ENCODE measurements at regions not wholly inside any gene's neighbourhood (a gene's known extent, or its start where the extent isn't known, plus 50 kb on each side); places are given as distances from the start of the nearest gene placed in this dataset.
"Not testable (repeated sequence)": the region's sequence is repeated elsewhere in the genome, so short reads cannot be mapped to it uniquely, and the experiment has no call there.

DNA sequence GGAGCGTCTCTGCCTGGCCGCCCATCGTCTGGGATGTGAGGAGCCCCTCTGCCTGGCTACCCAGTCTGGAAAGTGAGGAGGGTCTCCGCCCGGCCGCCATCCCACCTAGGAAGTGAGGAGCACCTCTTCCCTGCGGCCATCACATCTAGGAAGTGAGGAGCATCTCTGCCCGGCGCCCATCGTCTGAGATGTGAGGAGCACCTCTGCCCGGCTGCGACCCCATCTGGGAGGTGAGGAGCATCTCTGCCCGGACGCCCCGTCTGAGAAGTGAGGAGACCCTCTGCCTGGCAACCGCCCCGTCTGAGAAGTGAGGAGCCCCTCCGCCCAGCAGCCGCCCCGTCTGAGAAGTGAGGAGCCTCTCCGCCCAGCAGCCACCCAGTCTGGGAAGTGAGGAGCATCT, 84.5 kb downstream of the IDS start:
- DNase-seq (ENCODE audit: low read depth): not testable (repeated sequence)

DNA sequence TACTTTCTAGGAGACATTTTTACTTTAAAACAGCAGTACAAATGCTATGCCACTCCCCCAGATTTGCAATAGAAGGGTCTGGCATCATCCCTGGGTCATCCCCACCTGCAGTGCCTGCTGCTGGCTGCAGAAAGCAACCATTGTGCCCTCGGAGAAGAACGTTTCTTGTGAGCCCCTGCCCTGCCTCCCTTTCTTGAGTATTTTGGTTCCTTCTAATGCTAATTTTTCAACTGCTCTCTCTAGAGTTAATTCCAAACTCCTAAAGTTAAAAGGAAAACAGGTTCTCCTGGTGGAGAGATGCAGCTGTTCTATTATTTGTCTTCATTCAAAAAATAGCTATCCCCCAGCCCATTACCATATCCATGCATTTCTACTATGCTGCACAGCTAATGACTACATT, 107.1 kb downstream of the IDS start:
- no peak for DNase-seq (ENCODE audit: low read depth)

DNA sequence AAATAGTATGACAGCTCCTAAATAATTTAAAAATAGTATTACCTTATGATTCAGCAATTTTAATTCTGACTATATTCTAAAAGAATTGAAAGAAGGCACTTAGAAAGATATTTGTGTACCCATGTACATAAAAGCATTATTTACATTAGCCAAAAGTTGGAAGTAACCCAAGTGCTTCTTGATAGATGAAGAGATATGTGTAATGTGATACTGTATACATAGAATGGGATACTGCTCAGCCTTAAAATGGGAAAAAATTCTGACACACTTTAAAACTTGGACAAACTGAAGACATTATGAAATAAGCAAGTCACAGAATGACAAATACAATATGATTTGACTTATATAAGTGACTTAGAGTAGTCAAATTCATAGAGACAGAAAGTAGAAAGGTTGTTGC, 112.2 kb downstream of the IDS start:
- no peak for DNase-seq (ENCODE audit: low read depth)

DNA sequence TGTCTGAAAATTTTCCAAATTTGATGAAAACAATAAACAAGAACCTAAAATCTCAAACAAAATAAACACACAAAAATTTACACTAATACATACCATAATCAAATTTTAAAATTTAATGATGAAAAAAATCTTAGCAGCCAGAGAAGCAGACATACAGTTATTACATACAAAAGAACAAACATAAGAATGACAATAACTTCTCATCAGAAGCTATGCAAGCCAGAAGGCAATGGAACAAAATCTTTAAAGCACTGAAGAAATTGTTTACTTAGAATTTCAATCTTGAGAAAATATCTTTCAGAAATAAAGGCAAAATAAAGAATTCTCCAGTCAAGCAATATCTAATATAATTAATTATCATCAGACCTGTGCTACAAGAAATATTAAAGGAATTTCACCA, 121.3 kb downstream of the IDS start:
- no peak for DNase-seq (ENCODE audit: low read depth)

DNA sequence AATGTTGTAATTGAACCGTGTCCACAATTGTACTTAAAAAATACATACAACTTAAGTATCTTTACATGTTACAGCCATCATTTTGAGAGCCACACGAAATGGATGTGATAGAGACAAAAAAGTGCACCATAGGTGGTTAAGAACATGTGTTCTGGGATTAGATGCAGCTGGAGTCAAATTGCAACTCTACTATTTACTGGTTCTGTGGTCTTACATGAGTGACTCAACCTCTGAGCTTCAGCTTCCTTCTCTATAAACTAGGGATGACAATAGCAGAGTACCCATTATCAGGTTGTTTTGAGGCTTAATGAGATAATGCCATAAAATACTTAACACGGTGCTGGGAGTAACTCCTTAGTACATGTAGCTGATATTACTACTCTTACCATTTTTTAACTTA, 130.4 kb downstream of the IDS start:
- DNase-seq (ENCODE audit: low read depth): no peak

DNA sequence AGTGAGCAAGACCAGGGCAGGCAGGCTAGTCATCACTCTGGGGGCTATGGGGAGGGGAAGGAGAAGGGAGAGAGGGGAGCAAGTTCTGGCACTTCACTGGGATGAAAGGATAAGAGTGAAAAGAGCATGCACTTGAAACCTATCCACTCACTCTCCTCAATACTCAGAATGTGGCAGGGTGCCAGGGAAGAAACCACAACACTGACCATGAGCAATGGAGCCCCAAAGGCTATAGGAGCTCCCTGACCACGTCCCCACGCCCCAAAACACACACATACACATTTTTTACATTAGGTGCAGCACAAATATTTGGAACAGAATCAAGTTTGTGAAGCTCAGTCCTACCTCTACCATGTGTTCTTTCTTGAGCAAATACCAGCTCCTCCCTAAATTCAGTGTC, 132.2 kb downstream of the IDS start:
- DNase-seq (ENCODE audit: low read depth): peak; percentile 1

DNA sequence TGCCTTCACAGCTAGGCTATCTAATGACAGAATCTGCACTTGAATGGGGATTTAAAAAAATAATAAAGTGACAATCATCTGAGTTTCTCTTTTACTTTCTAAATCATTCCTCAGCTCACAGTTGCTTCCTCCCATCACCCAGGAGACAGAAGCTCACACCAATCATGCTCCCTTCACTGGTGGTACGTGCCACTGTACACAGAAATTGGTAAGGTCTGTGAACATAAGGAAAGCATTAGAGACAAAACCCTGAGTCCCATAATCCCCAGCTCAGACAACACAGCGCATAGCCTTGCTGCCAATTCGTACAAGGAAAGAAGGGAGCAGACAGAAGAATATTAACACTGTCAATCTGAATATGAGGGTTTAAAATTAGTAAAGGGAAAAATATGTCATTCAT, 133.1 kb downstream of the IDS start:
- no peak for DNase-seq (ENCODE audit: low read depth)

DNA sequence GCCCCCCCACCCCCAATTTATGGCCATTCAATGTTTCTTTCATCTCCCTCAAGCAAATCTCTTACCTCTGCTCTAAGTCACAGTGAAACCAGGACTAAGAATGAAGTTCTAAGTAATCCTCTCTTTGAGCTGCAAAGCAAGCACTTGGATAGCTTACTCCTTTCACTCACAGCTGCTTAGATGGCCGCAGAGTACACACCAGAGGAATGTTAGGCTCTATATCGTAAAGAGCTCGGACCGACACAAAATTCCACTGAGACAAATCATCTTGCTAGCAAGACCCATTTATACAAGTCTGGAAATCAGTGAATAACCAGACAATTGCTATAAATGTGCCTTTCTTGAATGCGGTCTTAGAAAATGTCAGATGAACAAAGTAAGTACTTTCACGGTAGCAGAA, 135.0 kb downstream of the IDS start:
- no peak for DNase-seq (ENCODE audit: low read depth)

DNA sequence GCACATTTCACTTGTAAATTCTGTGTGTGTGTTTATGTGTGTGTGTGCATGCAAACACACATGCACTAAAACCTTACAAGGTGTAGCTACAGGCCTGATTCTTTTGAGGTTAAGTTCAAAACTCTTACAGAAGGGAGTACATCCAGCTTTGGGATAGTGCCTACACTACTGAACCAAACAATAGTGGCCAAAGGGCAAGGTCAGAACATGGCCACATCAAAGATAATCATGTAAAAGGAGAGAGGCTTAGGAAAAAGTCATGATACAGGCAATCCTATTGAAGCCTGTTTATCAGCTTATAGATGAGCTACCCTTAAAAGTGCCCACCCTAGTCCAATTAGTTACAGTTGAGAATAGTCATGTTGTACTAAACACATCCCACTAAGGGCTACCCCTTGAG, 139.6 kb downstream of the IDS start:
- no peak for DNase-seq (ENCODE audit: low read depth)

DNA sequence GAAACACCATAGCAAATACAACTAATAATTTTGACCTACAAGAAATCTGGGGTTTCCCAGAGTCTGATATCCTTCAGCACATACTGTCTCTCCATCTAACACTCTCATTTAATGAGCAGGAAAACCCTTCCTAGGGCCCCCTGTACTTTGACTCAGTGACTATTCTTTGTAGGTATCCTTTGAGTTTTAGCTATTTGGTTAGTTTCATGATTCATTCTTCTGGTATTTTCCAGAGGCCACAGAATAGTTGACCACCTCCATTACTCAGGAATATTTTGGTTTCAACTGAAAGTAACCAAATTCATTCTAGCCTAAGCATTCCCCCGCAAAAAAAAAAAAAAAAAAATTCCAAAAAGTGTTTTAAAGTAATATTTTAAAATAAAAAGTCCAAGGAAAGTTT, 140.0 kb downstream of the IDS start:
- peak; percentile 4 for DNase-seq (ENCODE audit: low read depth)

DNA sequence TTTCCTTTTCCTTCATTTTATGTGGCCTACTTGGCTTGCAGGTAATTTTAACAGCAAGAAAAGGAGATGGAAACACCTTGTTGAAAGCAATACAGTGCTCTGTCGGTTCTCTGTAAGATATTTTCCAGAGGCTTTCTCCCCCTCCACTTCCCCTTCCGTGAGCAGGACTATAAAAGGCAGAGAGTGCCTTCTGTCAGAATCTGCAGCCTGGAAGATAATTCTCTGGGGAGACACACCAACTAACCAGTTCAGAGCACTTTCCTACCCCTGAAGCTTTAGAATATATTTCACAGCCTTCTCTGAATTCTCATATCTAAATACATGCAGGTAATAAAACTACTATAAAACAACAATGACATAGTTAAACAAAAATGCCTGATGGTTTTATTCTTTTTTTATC, 141.1 kb downstream of the IDS start:
- DNase-seq (ENCODE audit: low read depth): no peak

DNA sequence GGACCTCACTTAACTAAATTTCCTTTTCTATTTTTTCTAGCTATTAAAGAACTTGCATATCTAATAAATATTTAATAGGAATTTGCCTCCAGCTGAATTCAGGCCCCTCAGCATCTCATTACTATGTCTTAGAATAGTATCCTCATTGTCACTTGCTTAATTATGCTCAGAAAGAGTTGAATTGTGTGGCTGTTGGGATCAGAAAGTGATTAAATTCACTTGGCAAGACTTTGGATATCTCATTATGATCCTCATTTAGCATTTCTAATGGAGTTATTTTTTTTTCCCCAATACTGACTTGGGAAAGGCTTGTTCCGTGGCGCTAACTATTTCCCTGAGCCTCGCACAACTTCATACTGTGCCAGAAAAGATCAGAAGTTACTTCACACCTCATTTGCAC, 158.8 kb downstream of the IDS start:
- DNase-seq (ENCODE audit: low read depth): no peak

DNA sequence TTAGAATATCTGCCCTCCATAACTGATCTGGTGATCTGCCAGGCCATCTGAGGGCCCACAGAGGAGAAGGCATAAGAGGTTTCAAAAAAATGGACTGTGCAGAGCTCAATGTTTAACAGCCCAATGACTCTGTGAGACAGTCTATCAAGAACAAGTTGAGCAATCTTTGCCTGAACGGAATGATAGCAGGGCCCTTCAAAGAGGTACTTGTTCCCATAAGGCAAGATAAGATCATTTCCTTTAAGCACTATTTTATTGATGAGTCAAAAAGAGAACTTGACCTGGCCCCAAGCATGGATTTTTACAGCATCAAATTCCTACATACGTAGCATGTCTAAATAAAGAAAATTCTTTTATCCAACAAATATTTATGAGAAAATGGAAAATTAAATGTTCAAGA, 182.8 kb downstream of the IDS start:
- no peak for DNase-seq (ENCODE audit: low read depth)

DNA sequence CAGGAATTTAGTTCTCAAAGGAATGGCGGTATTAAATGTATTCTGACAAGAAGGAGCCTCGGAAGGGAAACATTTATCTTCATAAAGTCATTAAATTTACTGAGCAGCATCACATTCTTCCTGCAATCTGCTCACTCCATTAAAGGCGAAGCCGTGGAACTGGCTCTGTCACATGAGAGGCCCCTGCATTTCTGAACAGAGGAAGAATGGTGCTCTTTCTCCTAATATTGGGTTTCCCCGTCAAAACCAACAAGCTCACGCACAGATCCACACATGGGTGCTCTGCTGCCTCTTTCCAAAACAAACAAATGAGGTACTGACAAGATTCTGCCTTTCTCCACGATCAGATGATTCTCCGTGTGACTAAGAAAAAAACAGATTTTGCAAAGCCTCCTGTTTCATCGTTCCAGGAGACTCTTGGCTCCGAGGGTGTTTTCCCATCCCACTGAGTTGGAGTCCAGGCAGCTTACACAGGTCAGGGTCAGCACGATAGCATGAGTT, 191.2 kb downstream of the IDS start:
- no peak for DNase-seq (ENCODE audit: low read depth)

DNA sequence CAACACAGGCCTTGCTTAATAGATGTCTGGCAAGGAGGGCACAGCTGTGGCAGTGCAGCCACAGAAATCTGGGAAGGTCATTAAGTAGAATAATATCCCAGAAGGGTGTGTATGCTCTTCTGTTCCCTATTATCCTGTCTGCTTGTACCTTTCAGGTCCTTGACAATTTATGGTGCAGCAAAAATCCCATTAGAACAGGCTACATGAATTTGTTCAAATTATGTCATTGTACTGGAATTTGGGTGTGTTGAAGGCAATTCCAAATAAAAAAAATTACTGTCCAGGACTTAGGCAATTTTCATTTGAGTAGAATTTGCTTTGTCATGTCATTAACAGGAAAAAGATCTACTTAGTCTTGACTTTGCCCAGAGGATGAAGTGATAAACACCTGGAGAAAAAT, 192.1 kb downstream of the IDS start:
- DNase-seq (ENCODE audit: low read depth): no peak

DNA sequence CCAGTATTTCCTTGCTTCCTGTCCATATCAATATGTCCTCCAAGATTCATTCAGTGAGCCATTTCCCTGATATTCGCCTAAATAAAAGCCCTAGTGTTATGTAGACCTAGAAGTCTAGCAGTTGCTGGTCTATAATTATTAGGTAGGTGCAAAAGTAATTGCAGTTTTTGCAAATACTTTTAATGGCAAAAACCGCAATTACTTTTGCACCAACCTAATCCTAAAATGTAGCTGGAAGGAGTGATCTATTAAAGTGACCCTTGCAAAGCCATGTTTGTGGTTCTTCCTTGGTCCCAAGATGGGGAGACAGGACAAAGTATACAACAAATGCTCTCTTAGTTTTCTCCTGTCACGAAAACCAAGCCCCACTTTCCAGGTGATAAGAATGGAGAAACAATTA, 193.0 kb downstream of the IDS start:
- DNase-seq (ENCODE audit: low read depth): no peak

DNA sequence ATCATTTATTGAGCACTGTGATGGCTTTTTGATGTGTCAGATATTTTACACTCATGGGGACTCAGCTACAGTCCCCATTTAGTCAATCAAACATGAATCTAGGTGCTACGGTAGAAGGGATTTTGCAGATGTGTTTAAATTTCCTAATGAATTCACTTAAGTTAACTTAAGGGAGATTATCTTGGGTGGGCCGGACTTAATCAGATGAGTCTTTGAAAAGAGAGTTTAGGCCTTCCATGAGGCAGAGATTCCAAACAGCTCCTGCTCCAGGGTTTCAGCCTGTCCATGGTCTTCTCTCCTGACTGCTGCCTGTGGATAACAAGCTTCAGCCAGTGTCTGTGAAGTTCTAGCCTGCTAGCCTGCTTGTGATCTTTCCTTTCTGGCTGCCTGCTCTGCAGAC, 202.4 kb downstream of the IDS start:
- no peak for DNase-seq (ENCODE audit: low read depth)

DNA sequence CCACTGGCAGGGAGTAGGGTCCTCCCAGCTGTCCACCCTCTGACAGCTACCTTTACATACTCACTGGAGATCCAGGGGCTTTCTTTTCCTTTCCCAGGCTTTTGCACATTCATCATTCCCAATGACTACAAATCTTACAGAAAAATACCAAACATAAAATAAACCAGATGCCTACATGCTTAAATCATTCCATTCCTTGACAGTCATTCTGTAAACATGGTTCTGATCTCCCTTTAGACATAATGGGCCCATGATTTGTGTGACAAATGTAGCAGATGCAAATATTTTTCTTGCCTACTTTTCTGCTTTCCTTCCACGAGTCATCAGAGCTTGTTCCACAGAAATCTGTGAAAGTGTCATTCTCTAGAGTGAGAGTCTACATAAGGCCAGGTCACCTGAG, 207.0 kb downstream of the IDS start:
- no peak for DNase-seq (ENCODE audit: low read depth)

DNA sequence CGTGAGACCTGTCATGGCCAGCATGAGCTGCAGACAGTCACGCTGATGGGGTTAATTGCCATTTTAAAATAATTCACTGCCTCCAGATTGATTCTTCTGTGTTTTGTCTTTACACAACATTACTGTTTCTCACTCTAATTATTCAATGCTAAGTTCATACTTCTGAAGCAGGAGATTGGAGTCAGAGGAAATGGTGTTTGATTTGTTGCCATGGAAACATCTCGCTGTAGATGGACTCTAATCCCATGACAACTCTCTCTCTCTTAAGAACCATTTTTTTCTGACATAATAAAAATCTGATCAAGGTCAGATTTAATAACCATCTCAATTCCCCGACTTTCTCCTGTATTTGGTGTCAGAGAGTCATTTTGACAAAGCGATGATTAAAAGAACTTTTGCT, 209.0 kb downstream of the IDS start:
- no peak for DNase-seq (ENCODE audit: low read depth)

DNA sequence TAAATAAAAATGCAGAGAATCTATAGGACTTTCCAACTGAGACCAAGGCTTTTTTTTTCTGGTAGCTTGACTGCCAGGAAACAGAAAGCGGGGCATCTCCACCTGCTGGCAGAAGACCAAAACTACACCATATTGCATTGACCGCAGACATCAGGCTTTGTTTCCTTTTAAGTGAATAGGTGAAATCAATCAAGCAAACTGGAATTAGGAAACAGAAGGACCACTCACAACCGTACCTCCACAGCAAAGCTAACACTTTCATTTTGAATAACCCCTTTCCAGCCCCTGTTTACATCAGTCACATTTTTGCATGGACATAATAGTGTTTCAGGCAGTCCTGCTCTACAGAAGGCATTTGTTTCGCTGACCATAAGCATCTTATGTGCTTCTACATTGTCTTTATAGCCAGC, 218.2 kb downstream of the IDS start:
- peak; percentile 19 for DNase-seq (ENCODE audit: low read depth)

DNA sequence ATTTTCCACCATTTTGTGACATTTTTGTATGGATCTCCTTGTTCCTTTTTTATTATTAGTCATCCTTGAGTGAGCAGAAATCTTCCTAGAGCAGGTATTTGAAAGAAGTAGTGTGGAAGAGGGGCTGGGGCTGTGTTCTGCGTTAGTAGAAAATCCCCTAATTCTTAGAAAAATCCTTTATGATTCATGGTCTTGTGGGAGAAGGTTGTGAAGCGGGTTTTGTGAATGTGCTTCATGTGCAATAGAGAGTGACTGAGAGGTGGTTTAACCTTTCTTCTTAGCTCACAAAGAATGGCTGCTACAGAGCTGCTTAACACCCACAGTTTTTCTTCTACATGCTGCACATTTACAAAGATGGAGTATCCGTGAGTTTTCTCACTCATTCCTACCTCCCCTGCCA, 220.5 kb downstream of the IDS start:
- no peak for DNase-seq (ENCODE audit: low read depth)

DNA sequence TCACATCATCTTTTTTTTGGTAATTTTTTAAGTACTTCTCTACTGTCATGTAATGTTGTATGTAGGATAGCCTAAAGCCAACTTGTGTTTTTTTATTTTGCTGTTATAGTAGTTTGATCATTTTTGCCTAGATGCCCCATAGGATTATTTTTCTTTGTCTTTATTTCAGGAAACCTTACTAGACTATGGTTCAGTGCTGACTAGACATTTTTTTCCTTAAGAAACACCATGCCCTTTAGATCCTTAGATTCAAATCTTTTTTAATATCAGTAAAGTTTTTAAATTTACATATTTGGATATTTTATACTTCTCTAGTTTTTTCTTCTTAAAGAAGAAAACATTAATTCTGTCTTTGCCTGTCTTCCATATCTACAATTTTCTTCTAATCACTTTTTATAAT, 221.3 kb downstream of the IDS start:
- DNase-seq (ENCODE audit: low read depth): no peak

DNA sequence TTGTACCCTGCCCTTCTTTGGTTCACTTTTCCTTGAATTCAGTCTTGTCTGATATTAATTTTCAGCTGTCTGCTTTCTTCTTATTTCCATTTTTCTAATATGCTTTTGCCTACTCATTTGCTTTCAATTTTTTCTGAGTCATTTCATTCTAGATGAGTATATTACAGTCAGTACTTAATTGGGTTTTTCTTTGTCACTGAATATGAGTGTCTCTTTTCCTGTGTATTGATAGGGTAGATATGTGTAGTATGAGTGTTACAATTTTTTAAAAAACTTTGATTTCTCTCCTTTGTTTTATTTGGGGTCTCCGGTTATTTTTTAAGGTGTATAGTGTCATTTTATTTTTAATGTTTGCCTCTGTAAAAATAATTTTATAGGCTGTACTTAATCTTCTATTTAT, 222.2 kb downstream of the IDS start:
- no peak for DNase-seq (ENCODE audit: low read depth)

DNA sequence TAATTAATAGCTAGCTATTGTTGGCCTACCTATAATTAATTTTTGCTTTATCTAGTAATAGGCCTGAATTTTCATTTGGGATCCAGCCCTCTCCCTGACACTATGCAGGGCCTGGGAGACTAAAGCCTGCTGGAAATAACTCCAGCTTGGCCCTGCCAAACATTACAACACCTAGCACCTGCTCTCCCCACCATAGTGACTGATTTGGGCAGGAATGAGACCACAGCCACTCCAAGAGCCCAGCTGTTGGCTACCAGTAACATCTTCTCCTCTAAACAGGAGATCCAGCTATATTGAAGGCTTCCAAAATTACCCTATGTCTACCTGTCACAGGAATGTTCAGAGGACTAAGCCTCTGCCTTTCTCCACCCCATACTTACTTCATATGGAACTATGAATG, 225.1 kb downstream of the IDS start:
- DNase-seq (ENCODE audit: low read depth): no peak

DNA sequence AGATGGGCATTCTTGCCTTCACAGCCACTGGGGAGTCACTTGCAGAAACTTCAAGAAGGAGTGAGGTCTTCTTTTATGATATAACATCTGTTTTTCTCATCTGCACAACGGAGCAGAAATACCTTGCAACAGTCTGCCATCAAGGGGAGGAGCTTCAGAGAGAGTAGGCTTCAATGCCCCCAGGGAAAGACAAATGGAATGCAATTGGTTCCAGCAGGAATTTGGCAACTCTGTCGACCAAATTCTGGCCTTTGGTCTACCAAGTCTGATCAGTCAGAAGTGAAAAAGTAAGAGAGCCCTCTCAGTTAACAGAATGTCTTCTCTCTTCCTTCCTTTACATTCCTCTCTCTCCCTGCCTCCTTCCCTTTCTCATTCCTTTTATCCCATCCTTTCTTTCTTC, 229.3 kb downstream of the IDS start:
- no peak for DNase-seq (ENCODE audit: low read depth)
